ENCODE measurements at regions not wholly inside any gene's neighbourhood (a gene's known extent, or its start where the extent isn't known, plus 50 kb on each side); places are given as distances from the start of the nearest gene placed in this dataset.

GRCh38 chr5:74576941-74577456 is 63.5 kb downstream of the ENC1 start:
- DNase-seq = peak; percentile 81

DNA sequence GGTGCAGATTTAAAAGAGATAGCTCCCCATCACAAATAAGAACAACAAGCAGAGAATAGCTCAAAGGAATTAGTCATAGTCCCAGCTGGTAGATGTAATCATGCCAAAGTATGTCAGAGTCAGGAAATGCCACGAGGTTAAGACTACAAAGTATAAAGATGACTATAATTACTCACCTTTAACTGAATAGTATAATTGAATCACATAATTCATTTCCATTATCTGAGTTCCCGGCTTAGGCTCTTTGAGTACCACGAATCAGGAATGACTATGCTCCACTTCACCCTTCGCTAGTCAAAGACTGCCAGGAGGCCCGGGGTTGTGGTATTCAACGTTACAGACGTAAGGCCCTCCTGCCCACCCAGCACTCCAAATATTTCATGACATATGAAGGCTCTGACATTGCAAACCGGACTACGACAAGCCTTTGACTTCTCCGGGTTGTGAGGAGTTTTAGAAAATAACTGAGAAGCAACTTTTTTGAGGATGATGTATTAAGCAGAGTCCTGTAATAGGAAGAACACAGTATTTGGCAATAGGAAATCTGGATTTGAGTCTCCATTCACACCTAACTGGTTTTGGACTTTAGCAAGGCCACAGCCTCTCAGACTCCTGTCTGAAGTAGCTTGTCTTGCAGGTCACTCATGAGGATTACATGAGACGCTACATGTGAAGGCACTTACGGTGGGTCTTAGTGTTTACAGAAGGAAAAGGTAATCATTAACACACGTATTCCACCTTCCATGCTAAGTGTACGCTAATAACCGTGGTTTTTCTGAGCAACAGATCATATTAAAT is 64.6 kb downstream of the ENC1 start:
- no peak for DNase-seq

DNA sequence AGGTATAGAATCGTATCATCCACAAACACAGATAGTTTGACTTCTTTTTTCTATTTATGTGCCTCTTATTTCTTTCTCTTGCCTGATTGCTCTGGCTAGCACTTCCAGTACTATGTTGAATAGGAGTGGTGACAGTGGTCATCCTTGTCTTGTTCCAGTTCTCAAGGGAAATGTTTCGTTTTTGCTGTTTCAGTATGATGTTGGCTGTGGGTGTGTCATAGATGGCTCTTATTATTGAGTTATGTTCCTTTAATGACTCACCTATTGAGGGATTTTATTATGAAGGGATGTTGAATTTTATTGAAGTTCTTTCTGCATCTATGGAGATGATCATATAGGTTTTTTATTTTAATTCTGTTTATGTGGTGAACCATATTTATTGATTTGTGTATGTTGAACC is 70.3 kb downstream of the ENC1 start:
- no peak for DNase-seq

DNA sequence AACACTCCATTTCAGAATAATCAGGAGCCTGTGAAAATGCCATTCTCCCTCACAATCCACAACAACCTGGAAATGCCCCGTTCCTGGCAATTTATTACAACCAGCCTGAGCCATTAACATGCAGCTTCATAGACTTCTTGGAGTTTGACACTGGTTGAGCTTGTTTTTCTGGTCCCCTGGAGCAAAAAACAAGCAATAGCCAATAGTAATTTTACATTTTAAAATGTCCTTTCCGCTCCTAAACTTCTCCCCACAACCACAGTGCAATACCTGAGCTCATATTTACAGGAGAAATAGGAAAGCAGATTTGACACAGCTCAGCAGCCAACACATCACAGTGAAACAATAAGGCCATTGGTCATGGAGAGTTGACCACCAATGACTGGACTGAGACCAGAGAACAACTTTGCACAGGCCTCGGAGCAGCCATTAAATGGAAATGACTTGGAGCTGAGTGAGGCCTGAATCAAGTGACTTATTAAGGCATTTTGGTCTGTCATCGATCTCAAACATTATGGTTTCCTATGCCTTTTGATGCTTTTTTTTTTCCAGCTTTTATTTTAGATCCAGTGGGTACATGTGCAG is 73.0 kb downstream of the ENC1 start:
- no peak for DNase-seq

GRCh38 chr5:74562122-74562521 is 78.4 kb downstream of the ENC1 start:
- no peak for DNase-seq

- DNase-seq = no peak
Measured at GRCh38 chr5:74560245-74560644, 80.3 kb downstream of the ENC1 start.

- no peak for DNase-seq
Measured at GRCh38 chr5:74556631-74557595, 83.6 kb downstream of the ENC1 start.

GRCh38 chr5:74556006-74556405 is 84.5 kb downstream of the ENC1 start:
- DNase-seq = no peak

DNA sequence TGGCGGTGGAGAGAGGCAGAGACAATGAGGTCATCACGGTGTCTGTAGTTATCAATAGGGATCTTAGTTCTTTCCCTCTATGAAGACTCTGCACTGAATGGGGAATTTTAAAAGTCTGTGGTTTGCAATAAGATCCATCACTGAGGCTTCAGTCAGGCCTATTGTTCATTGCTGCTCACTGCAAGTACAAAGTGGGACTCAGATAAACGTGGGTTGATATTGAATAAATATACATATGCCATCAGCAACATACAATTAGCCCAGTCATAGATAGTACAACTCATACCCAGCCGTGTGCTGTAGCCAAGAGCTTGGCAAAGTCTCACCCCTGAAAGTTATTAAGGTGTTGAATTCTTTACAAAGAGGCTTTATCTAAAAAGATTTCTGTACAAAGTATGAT is 88.4 kb downstream of the ENC1 start:
- no peak for DNase-seq

DNA sequence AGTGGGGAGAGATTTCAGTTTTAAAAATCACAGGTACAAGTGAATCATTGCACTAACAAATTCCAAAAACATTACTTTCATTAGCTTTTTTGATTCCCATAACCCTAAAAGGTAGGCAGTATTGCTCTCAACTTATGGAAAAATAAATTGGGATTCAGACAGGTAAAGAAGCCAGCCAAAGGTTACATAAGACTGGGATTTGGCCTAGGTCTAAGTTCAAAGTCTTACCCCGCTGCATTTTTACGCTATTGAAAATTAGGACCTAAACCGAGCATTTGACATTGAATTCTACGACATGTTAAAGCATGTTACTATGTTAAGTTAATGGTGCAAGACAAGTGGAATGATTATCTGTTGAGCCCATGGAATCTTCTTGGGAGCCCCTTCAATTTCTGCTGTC is 89.6 kb downstream of the ENC1 start:
- DNase-seq = no peak

DNA sequence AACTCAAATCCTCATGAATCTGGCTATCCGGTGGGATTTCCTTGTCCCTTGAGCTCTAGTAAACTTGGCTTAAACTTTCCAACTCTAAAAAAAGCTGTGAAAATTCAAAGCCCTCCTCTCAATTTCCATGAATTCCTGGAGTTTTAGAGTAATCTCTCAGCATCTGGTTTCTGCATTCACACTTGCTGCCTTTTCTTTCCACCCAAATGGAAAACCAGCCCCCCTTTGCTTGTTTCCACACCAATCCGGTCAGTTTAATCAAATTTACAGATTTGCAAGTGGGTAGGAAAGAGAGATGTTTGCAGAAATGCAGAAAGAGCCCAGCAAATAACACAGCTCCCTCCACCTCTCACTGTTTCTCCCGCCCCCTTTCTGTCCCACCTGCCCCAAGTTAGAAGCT is 91.1 kb downstream of the ENC1 start:
- DNase-seq = no peak

DNA sequence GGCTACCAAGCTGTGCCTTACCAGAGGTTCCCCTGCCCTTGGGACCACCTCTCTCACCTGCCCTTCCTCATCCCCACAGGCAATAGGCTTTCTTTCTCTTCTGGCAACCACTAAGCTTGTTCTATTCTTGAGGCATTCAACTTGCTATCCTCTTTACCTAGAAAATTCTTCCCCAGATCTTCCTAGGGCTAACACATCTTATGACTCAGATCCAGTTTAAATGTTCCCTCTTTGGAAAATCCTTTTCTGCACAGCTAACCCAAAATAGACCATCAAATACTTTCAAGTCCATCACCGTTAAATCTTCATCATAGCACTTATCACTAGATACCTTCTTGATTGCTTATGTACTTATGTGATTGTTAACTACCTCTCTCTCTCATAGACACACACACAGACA is 93.7 kb downstream of the ENC1 start:
- no peak for DNase-seq

DNA sequence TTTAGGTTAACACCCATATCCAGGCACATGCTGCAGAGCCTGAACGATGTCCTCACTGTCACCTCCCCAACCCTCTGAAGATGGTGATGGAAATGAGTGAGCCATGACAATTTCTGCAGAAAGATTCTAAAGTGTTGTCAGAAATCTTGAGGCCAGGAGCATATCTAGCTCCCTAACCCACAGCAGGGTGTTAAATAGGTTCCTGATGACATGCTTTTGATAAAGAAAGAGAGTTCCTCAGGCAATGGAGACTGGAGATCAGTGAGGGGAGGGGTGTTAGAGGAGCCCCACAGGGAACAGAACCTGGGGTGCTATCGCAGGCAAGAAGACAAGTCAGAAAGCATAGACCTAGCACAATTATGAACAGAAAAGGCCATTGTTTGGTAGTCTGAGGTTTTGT is 95.7 kb downstream of the ENC1 start:
- DNase-seq = no peak

DNA sequence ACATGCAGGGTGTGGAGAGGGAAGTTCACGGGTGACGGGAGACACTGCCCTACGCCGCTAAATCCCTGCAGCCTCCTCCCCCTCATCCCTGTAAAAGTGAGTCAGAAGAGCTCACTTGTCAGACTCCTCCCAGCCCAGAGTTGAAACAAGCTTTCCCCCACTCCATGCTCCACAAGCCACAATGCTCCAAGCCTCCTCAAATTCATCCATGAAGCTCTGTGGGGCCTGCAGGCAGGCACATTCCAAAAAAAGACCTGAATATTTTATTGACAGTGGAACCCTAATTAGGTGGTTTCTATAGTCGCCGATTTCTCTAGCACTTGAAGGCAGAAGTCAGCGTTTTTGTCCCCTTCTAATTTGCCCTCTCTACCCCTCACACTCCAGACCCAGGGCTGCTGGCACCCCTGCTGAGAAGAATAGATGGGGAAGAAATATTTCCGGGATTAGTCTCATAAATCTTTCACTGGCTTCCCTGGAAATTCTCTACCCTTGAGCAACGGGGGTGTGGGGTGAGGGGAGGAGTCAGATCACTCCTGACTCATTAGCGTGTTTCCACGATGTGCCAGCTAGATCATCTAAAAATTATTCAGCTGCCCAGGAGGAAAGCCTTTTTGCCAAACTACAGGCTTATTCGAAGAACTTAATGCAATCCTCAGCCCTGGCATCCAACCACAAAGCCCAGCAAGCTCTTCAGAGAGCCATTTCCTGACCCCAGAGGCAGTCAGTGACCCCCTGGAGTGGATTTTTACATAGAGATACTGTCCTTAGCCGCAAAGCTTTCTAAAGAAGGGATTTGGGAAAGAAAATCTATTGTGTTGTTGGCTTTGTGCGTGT is 97.1 kb downstream of the ENC1 start:
- peak; percentile 18 for DNase-seq

DNA sequence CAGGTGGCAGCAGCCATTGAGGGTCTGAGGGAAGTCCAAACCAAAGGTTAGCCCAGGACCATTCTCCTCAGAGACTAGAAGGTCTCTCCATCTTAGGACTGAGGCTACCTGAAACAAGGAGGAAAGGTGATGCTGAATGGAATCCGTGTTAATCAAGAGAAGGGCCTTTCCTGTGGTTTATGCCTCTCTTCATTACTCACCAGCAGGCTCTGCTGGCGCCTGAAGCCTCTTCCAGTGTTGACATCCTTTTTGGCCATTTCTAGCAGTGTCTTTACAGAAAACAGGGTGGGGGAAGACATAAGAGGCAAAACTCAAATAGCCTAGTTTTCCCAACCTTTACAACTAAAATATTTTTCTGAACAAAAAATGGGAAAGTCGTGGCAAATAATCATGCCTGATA is 98.0 kb downstream of the ENC1 start:
- no peak for DNase-seq

GRCh38 chr5:74541381-74541781 is 99.1 kb downstream of the ENC1 start:
- DNase-seq = no peak

DNA sequence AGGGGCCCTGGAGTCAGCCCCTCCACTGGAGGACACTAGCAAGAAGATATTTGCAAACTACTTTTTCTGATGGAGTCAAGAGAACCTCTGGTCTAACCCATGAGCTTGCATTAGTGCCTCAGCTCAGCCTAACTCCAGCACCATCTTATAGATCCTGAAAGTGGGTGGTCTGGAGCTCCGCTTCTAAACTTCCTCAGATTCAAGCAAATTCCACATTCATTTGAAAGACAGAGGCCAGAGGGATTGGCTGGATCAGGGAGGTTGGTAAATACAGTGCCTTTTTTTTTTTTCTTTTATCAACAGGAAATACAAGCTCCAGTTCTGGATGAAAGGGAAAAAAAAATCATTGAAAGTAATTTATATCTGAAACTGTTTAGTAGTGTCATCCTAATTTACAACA is 99.9 kb downstream of the ENC1 start:
- DNase-seq = no peak

DNA sequence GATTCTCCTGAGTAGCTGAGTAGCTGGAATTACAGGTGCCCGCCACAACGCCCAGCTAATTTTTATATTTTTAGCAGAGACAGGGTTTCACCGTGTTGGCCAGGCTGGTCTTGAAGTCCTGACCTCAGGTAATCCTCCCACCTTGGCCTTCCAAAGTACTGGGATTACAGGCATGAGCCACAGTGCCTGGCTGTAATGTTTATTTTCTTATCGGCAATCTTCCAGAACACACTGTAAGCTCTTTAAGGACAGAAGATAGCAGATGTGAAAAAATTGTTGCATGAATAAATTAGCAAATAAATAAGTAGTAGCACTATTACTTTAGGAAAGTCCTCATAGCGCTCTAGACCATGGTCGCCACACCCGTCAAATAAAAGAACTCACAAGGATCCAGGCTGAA is 100.5 kb downstream of the ENC1 start:
- DNase-seq = no peak

GRCh38 chr5:74538206-74538661 is 102.3 kb downstream of the ENC1 start:
- peak; percentile 88 for DNase-seq

DNA sequence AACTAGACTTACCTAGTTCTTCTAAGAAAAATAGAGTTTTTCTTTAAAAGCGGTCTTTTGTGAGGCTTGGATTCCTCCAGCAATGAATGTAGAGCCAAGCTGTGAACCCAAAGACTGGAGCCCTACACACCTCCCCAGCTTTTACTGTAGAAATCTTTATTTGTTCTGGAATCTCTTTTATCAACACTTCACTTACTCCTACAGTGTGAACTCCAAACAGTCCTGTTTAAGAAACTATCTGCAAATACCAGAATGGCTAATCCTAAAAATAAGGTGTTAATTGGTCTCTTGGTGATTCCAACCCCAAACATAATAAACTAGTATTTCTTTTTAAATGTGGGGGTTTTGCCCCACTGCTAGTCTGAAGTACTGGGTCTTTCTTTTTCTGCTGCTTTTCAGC is 103.9 kb downstream of the ENC1 start:
- no peak for DNase-seq

DNA sequence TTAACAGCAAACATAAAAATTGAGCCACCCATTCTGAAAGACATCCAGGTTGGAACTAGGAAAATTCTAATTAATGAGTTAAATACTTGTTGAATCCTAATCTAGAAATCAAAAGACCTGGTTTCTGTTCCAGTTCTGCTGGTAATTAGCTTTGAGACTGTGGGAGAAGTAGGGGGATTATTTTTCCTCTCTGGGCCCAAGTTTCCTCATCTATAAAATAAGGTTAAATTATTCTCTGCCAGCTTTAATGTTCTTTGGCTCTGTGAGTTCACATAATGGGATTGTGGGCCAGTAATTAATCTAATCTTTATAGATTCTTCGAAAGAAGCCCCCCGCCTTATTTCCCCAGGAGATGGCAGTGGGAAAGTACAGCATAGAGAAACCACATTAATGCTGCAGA is 104.6 kb downstream of the ENC1 start:
- no peak for DNase-seq

DNA sequence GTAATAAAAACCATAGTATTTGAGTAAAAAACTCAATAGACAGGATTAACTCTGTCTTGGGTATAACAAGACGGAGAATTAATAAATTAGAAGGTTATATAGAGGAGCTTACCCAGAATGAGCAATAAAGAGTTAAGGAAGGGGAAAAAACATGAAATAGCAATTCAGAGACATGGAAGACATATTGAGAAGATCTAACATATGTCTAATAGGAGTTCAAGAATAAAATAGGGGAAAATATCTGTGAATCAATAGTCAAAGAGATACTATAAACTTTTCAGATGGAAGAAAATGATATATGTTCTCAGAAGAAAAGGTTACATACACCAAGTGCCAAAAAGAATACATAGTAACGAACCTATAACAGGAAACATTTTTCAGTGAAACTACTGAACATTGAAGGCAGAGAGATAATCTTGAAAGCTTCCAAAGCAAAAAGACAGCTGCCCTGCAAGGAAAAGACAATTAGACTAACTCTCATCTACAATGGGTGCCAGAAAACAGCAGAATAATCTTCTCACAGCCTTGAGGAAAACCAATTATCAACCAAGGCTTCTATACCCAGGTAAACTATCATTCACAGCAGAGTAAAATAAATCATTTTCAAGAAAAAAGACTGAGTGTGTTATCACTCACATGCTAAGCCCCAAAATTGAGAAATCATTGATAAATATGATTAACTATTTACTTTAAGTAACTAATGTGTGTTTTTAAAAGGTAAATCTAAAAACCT is 106.0 kb downstream of the ENC1 start:
- DNase-seq = no peak

All from inflammatory macrophage treated with lipopolysaccharide for 4 hours (primary cell).